ENCODE measurements at regions not wholly inside any gene's neighbourhood (a gene's known extent, or its start where the extent isn't known, plus 50 kb on each side); places are given as distances from the start of the nearest gene placed in this dataset.

GRCh38 chr11:115608976-115609375 lies 104.8 kb upstream of the CADM1 start:
- TF ChIP-seq ZBTB7A (IDR thresholded peaks at IDR 0.05; ENCODE audit: low read depth) (no peak), EP300 (IDR thresholded peaks at IDR 0.05; ENCODE audit: borderline replicate concordance) (no peak), MAX (IDR thresholded peaks at IDR 0.05) (no peak)

All from Ishikawa (cell line).